K562 (cell line): ENCODE measurements at regions not wholly inside any gene's neighbourhood (a gene's known extent, or its start where the extent isn't known, plus 50 kb on each side); places are given as distances from the start of the nearest gene placed in this dataset.

Experiments
- ATAC-seq: fragments of 200-7000 bp; cut with Tn5 transposase; 3 replicates; pipeline ENCODE4 v1.9.1; 2020; ENCODE audit warnings: moderate library complexity
- BruUV-seq: library from RNA; stranded (reverse); fragments of 400-500 nt; replicated peaks from 2 replicates; lab custom pipeline; 2021; lab: Mats Ljungman, UMichigan
- CTCF ChIA-PET: fragments of 300-600 bp; formaldehyde crosslinking; extraction: SDS; loops from one replicate; lab custom pipeline; 2021; ENCODE audit warnings: low intra/inter-chr PET ratio; lab: Yijun Ruan, JAX
- POLR2A ChIA-PET: fragments of 300-600, 350-650 bp; sonication (Branson Sonifier 250); formaldehyde crosslinking; extraction: SDS; loops from one replicate; lab custom pipeline; 2021; ENCODE audit warnings: antibody characterized with exemption, inconsistent platforms; lab: Yijun Ruan, JAX
- DNase-seq, 4 experiments: peaks; one replicate each; pipeline versions ENCODE4 v3.0.0 to v3.0.0-alpha.2; 2011 to 2018; ENCODE audit warnings: low spot score in 3 of 4, mixed read lengths in 3 of 4; ENCODE audit errors: extremely low read depth in 1 of 4
- FAIRE-seq: peaks from 2 replicates; lab custom pipeline; 2011; peaks lifted over from hg19 to GRCh38; lab: Jason Lieb, UNC
- H2AFZ ChIP-seq: 2 replicates; pipeline ENCODE4 v1.6.0; 2011; ENCODE audit warnings: low read depth, low read length, control low read depth, inconsistent platforms
- H3K27ac ChIP-seq: fragments of 200-600 bp; 3 replicates; pipeline ENCODE4 v1.8.0; 2011; ENCODE audit warnings: low read depth, mild to moderate bottlenecking, control low read depth, inconsistent platforms, low read length, moderate library complexity, mixed read lengths; ENCODE audit errors: extremely low read depth
- H3K27me3 ChIP-seq, 2 experiments: fragments of 300-600 bp in 1 of 2; 2 replicates in 1 of 2; 3 replicates in 1 of 2; pipeline versions ENCODE4 v1.6.0 to v1.8.0; 2011; ENCODE audit warnings: inconsistent platforms in 2 of 2, low read length in 2 of 2, mild to moderate bottlenecking in 1 of 2, mixed read lengths in 1 of 2, moderate library complexity in 1 of 2; ENCODE audit not compliant: control insufficient read depth in 2 of 2, insufficient read depth in 2 of 2
- H3K36me3 ChIP-seq: fragments of 300-600 bp; 3 replicates; pipeline ENCODE4 v1.8.0; 2011; ENCODE audit warnings: mild to moderate bottlenecking, low read length, inconsistent platforms; ENCODE audit not compliant: control insufficient read depth, insufficient read depth
- H3K4me1 ChIP-seq, 2 experiments: fragments of 200-600 bp in 1 of 2; replicated peaks in 1 of 2; 2 replicates in 1 of 2; 3 replicates in 1 of 2; pipeline versions ENCODE4 v1.5.1 to v1.8.0; 2011; ENCODE audit warnings: inconsistent platforms in 2 of 2, low read length in 2 of 2, mild to moderate bottlenecking in 1 of 2, mixed read lengths in 1 of 2, moderate library complexity in 1 of 2; ENCODE audit not compliant: control insufficient read depth in 2 of 2, insufficient read depth in 2 of 2
- H3K4me2 ChIP-seq: 2 replicates; pipeline ENCODE4 v1.6.1; 2011; ENCODE audit warnings: low read length, control low read depth, inconsistent platforms, mixed read lengths; ENCODE audit not compliant: insufficient read depth
- H3K4me3 ChIP-seq: fragments of 200-600 bp; sonication (generic), shearing (Covaris generic); 2 replicates; pipeline ENCODE4 v1.5.1; 2016; ENCODE audit warnings: control low read depth, inconsistent platforms
- H3K79me2 ChIP-seq: fragments of 200-600 bp; 3 replicates; pipeline ENCODE4 v1.8.0; 2011; ENCODE audit warnings: low read length, inconsistent platforms; ENCODE audit not compliant: control insufficient read depth, insufficient read depth
- H3K9ac ChIP-seq, 2 experiments: 2 replicates each; pipeline versions ENCODE4 v1.6.0 to v1.6.1; 2011; ENCODE audit warnings: low read depth in 2 of 2, low read length in 2 of 2, control low read depth in 1 of 2, inconsistent platforms in 1 of 2, mild to moderate bottlenecking in 1 of 2, mixed read lengths in 1 of 2; ENCODE audit not compliant: insufficient read depth in 1 of 2
- H3K9me1 ChIP-seq: one replicate; pipeline ENCODE4 v1.6.0; 2011; ENCODE audit warnings: inconsistent platforms, mild to moderate bottlenecking, low read length, moderate library complexity; ENCODE audit not compliant: control insufficient read depth, insufficient read depth
- H3K9me3 ChIP-seq: replicated peaks from 2 replicates; pipeline ENCODE4 v1.5.1; 2011; ENCODE audit warnings: low read depth, low read length, inconsistent platforms; ENCODE audit not compliant: control insufficient read depth, insufficient read depth
- H4K20me1 ChIP-seq: replicated peaks from 2 replicates; pipeline ENCODE4 v1.6.1; 2011; ENCODE audit warnings: low read length, inconsistent platforms, mixed read lengths; ENCODE audit not compliant: control insufficient read depth, insufficient read depth
- DDX20 ChIP-seq: fragments of 450-650 bp; IDR thresholded peaks from 2 replicates; pipeline ENCODE4 v1.6.1; 2016; ENCODE audit warnings: missing genetic modification characterization, low read depth, mild to moderate bottlenecking, missing compliant biosample characterization, moderate library complexity
- ELF2 ChIP-seq: fragments of 250-450 bp; sonication (Bioruptor Pico); IDR thresholded peaks from 2 replicates; pipeline ENCODE4 v1.5.0; 2021; ENCODE audit warnings: mild to moderate bottlenecking
- FOSL1 ChIP-seq: fragments of 200-800 bp; sonication (Bioruptor generic); conservative IDR thresholded peaks from 2 replicates; pipeline ENCODE4 v1.6.1; 2016; ENCODE audit warnings: missing genetic modification characterization, missing compliant biosample characterization
- FOXA3 ChIP-seq, 2 experiments: fragments of 450-650 bp in 1 of 2; sonication (generic) in 1 of 2; formaldehyde crosslinking; IDR thresholded peaks in 1 of 2; conservative IDR thresholded peaks in 1 of 2; 2 replicates each; pipeline versions ENCODE4 v1.4.0 to v1.8.0; 2020 to 2022; ENCODE audit warnings: mild to moderate bottlenecking in 2 of 2, missing genetic modification reagents in 1 of 2
- GATAD2B ChIP-seq: fragments of 450-650 bp; IDR thresholded peaks from 2 replicates; pipeline ENCODE4 v1.6.1; 2017; ENCODE audit warnings: mild to moderate bottlenecking, borderline replicate concordance
- MAFF ChIP-seq: IDR thresholded peaks from 2 replicates; pipeline ENCODE4 v1.6.1; 2012; ENCODE audit warnings: low read length, improper control_type of control experiment
- NFE2L1 ChIP-seq: fragments of 450-650 bp; IDR thresholded peaks from 2 replicates; pipeline ENCODE4 v1.6.1; 2016; ENCODE audit warnings: missing genetic modification characterization, low read depth, mild to moderate bottlenecking, missing compliant biosample characterization, moderate library complexity, borderline replicate concordance
- PML ChIP-seq: IDR thresholded peaks from 2 replicates; pipeline ENCODE4 v1.6.1; 2012; ENCODE audit warnings: low read length, inconsistent platforms
- ZBTB7A ChIP-seq: IDR thresholded peaks from 2 replicates; pipeline ENCODE4 v1.6.1; 2011; ENCODE audit warnings: low read depth, mild to moderate bottlenecking, low read length, moderate library complexity, borderline replicate concordance; ENCODE audit not compliant: control insufficient read depth
- ZFP91 ChIP-seq: sonication (generic); formaldehyde crosslinking; IDR thresholded peaks from 2 replicates; pipeline ENCODE4 v1.8.0; 2022; ENCODE audit warnings: mild to moderate bottlenecking, missing genetic modification reagents
- ZFPM2 ChIP-seq: fragments of 250-450 bp; sonication (Bioruptor Pico); IDR thresholded peaks from 2 replicates; pipeline ENCODE4 v1.5.1; 2022; ENCODE audit warnings: mild to moderate bottlenecking
- whole genome bisulfite sequencing: fragments of 100-300 bp; shearing (Covaris generic); methylation state at CpG from one replicate; pipeline ENCODE4 v1.1.6; 2016; ENCODE audit warnings: low coverage, mixed read lengths; ENCODE audit not compliant: insufficient coverage; ENCODE audit errors: missing lambda C conversion rate; 5-methylcytosine and 5-hydroxymethylcytosine counted together
- in situ Hi-C: fragments of 300-500 bp; cut with MboI; formaldehyde crosslinking; loops from 4 replicates; pipeline ENCODE4 v1.15.0; 2018; ENCODE audit warnings: inconsistent platforms, mixed read lengths
- intact Hi-C: fragments of 100-400 bp; cut with micrococcal nuclease; formaldehyde crosslinking; loops from 2 replicates; pipeline ENCODE4 v1.14.2; 2022
- TF ChIP-seq, protein P1 (sequence below): IDR thresholded peaks from 2 replicates; pipeline ENCODE4 v1.6.1; 2012; ENCODE audit warnings: low read depth, low read length, improper control_type of control experiment, borderline replicate concordance

DNA sequence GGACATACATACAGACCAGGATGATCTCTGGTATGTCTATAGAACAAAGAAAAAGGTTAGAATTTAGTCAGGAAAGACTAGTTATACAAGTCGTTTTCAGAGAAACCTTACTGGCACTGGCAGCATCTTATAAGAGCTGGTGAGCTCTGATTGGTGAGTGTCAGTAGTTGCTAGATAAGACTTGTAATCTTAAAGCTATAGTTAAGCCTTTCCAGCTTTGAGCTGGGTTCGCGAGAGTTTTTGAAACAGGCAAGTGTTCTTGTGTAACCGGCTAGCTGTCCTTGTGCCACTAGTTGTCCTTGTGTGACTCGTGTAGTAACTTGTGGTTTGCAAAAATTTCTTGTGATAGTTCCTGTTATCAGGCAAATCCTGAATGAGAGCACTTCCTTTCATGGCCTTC, 740.9 kb downstream of the GALC start:
- Histone ChIP-seq H3K4me2 (no peak overlapping the region), H3K9me1 (no peaks in the 10 kb centered on the region), H4K20me1 (no peaks in the 10 kb centered on the region), H3K27me3 (no peaks in the 10 kb centered on the region), H3K36me3 (no peaks in the 10 kb centered on the region), H3K4me1 (no peaks in the 10 kb centered on the region), H3K9me3 (no peaks in the 10 kb centered on the region), H3K4me3 (no peak overlapping the region), H3K27ac (no peak overlapping the region), H3K79me2 (no peaks in the 10 kb centered on the region), H2AFZ (no peak overlapping the region), H3K9ac (no peak overlapping the region)
- DNase-seq (no peak), FAIRE-seq (no peak), ATAC-seq (no peak)
- no TSS peak for BruUV-seq
- POLR2A ChIA-PET: interaction anchor here (0.6 kb wide), 1 partner anchor 704 kb away, joined by 3 read pairs; no protein-coding TSS in a partner anchor
- intact Hi-C loops: no loop called here
- CTCF ChIA-PET: no interaction called here
- TF ChIP-seq PML (no peak), FOXA3 (CRISPR knock-in tag; conservative IDR thresholded peaks at IDR 0.05 in 1 of 2, IDR thresholded peaks at IDR 0.05 in 1 of 2) (no peak), FOSL1 (tag) (no peak), ZBTB7A (no peak), DDX20 (tag) (no peak)
- WGBS: 0% methylated on average over 5 of the region's 5 CpGs
- in situ Hi-C loops: no loop called here

- no peak overlapping the region for H3K9ac ChIP-seq
- TF ChIP-seq ZFPM2 (CRISPR knock-in tag) (no peak), NFE2L1 (no peak), ELF2 (CRISPR knock-in tag) (no peak), GATAD2B (no peak), MAFF (no peak), ZFP91 (CRISPR knock-in tag) (no peak)
- TF ChIP-seq, protein P1, sequence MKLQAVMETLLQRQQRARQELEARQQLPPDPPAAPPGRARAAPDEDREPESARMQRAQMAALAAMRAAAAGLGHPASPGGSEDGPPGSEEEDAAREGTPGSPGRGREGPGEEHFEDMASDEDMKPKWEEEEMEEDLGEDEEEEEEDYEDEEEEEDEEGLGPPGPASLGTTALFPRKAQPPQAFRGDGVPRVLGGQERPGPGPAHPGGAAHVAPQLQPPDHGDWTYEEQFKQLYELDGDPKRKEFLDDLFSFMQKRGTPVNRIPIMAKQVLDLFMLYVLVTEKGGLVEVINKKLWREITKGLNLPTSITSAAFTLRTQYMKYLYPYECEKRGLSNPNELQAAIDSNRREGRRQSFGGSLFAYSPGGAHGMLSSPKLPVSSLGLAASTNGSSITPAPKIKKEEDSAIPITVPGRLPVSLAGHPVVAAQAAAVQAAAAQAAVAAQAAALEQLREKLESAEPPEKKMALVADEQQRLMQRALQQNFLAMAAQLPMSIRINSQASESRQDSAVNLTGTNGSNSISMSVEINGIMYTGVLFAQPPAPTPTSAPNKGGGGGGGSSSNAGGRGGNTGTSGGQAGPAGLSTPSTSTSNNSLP: no peak
- POLR2A ChIA-PET: no interaction called here
- no peaks in the 10 kb centered on the region for H3K9me3 ChIP-seq
- no peak overlapping the region for H3K4me2 ChIP-seq
- no peak for DNase-seq
- in situ Hi-C loops: no loop called here
- no TSS peak for BruUV-seq
- no peak overlapping the region for H2AFZ ChIP-seq
- H3K27ac ChIP-seq: no peak overlapping the region
- no peak for FAIRE-seq
- H3K4me3 ChIP-seq: no peak overlapping the region
- H3K4me1 ChIP-seq: no peaks in the 10 kb centered on the region
- no peaks in the 10 kb centered on the region for H4K20me1 ChIP-seq
- no peaks in the 10 kb centered on the region for H3K79me2 ChIP-seq
- CTCF ChIA-PET: no interaction called here
- no peaks in the 10 kb centered on the region for H3K27me3 ChIP-seq
- H3K36me3 ChIP-seq: no peaks in the 10 kb centered on the region
- no peaks in the 10 kb centered on the region for H3K9me1 ChIP-seq
- ATAC-seq: no peak
- intact Hi-C loops: no loop called here
Measured at GRCh38 chr14:87251011-87251410, 742.0 kb downstream of the GALC start.
